GM21367 (cell line): ENCODE measurements at regions not wholly inside any gene's neighbourhood (a gene's known extent, or its start where the extent isn't known, plus 50 kb on each side); places are given as distances from the start of the nearest gene placed in this dataset.

ENCODE experiments used
- ATAC-seq: cut with Tn5 transposase; IDR thresholded peaks from one replicate; pipeline ENCODE4 v1.9.1; 2021; ENCODE audit not compliant: unreplicated experiment

GRCh38 chr2:74735009-74735408 lies 81.0 kb downstream of the SEMA4F start:
- no peak for ATAC-seq

- no peak for ATAC-seq
Observed at GRCh38 chr2:74735564-74735963, 81.5 kb downstream of the SEMA4F start.

GRCh38 chr2:74736589-74736988 lies 82.5 kb downstream of the SEMA4F start:
- no peak for ATAC-seq

GRCh38 chr2:74738586-74738985 lies 84.5 kb downstream of the SEMA4F start:
- no peak for ATAC-seq

- ATAC-seq: no peak
Observed at GRCh38 chr2:74739129-74739528, 85.1 kb downstream of the SEMA4F start.

- no peak for ATAC-seq
Observed at GRCh38 chr2:74739733-74740241, 85.7 kb downstream of the SEMA4F start.

- ATAC-seq: no peak
Observed at GRCh38 chr2:74740395-74740740, 86.3 kb downstream of the SEMA4F start.

- no peak for ATAC-seq
Observed at GRCh38 chr2:74740741-74741431, 86.8 kb downstream of the SEMA4F start.

GRCh38 chr2:74741629-74742028 lies 87.6 kb downstream of the SEMA4F start:
- no peak for ATAC-seq

GRCh38 chr2:74742471-74742870 lies 88.4 kb downstream of the SEMA4F start:
- no peak for ATAC-seq

GRCh38 chr2:74743039-74743438 lies 89.0 kb downstream of the SEMA4F start:
- no peak for ATAC-seq

- ATAC-seq: no peak
Observed at GRCh38 chr2:74743778-74744177, 89.7 kb downstream of the SEMA4F start.

- no peak for ATAC-seq
Observed at GRCh38 chr2:74744731-74745515, 89.0 kb upstream of the HK2 start.

GRCh38 chr2:74745766-74746165 lies 88.2 kb upstream of the HK2 start:
- ATAC-seq: no peak

GRCh38 chr2:74746480-74746879 lies 87.4 kb upstream of the HK2 start:
- no peak for ATAC-seq

GRCh38 chr2:74747411-74748080 lies 86.4 kb upstream of the HK2 start:
- no peak for ATAC-seq

GRCh38 chr2:74748665-74749064 lies 85.3 kb upstream of the HK2 start:
- ATAC-seq: no peak

GRCh38 chr2:74749432-74749831 lies 84.5 kb upstream of the HK2 start:
- ATAC-seq: no peak

- ATAC-seq: no peak
Observed at GRCh38 chr2:74751981-74752851, 81.7 kb upstream of the HK2 start.

- no peak for ATAC-seq
Observed at GRCh38 chr2:74755386-74755785, 78.5 kb upstream of the HK2 start.

GRCh38 chr2:74756356-74756890 lies 77.5 kb upstream of the HK2 start:
- peak; percentile 65 for ATAC-seq
